IPS DF 4.7 (cell line): ENCODE measurements at regions not wholly inside any gene's neighbourhood (a gene's known extent, or its start where the extent isn't known, plus 50 kb on each side); places are given as distances from the start of the nearest gene placed in this dataset.
A peak's percentile ranks its signal among the peaks of the same experiment; 100 is the strongest.

Source experiments
- DNase-seq: peaks from one replicate; pipeline ENCODE4 v3.0.0-alpha.2; 2013; ENCODE audit warnings: low spot score; ENCODE audit errors: extremely low read depth

GRCh38 chr12:5227708-5228373 is 184.2 kb downstream of the KCNA5 start:
- no peak for DNase-seq

GRCh38 chr12:5230156-5230555 is 186.5 kb downstream of the KCNA5 start:
- no peak for DNase-seq

DNA sequence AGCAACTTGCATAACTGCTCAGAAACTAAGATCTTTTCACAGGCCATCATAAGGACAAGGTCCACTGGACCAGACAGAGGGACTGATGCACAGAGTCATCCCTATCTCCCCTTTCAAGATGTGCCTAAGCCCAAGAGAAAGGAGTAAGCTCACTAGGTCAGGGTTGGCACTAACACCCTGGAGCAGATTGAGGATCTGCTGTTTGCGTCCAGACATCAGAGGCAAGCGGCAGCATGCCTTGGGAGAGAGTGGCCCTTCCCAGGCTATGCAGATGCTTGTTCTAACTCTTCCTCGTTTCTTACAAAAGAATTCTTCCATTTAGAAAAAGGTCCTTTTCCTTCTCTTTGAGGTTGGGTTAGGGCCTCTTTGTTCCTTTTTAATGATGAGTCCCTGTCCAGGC is 187.2 kb downstream of the KCNA5 start:
- no peak for DNase-seq

GRCh38 chr12:5232291-5232690 is 188.6 kb downstream of the KCNA5 start:
- no peak for DNase-seq

DNA sequence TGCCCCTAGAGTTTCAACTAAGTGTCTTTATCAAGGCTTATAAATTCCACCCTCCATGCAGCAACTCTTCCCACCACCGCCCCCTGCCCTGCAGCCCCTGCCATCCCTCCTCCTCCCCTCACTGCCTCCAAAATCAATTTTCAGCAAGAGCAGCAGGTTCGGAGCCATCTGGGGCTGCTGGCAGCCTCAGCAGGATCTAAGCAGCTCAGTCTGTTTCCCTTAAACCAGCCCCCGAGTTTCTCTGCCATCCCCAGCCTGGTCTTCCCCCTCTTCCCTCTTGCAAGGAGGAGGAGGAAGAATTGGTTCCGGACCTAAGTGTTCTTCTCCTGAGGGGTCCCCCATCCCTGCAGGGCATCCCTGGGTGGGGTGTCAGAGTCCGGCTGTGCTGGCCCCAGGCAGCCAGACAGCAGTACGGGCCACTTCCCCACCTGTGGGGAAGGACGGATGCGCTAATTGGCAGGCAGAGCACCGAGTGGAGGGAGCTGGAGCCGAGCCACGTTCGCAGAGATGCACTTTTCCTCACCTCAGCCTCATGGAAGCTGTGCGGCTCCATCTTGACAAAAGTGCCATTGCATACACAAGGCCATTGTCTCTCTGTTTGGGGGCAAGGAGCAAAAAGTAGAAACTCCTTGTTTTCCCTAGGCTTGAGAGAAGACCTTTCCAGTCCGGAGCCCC is 189.3 kb downstream of the KCNA5 start:
- no peak for DNase-seq

DNA sequence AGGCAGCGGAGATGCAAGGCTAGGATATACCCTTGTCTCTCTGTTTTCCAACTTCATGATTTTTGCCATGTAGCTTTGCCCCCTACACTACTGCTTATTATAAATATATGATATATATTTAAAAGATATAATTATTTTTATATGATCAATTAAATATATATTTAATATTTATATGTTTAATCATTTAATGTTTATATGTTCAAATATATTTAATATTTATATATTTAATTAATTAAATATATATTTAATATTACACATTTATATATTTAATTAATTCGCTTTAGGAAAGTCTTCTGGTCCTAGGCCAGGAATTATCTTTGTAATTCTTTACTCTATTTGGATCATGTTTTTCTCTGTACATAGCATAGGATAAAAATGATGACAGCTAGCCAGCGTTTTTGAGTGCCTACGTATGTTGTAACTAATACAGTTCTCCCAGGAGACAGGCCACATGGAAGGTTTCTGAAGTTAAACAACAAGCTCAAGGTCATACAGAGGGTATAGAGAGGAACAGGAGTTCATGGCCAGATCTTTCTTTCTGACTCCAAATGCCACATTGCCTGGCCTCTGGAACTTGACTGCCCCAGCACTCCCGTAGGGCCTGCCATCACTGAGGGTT is 192.5 kb downstream of the KCNA5 start:
- DNase-seq = no peak

GRCh38 chr12:5242440-5242839 is 189.5 kb upstream of the NTF3 start:
- DNase-seq = no peak

- DNase-seq = no peak
Measured at GRCh38 chr12:5243014-5243413, 188.9 kb upstream of the NTF3 start.

GRCh38 chr12:5244513-5244972 is 187.4 kb upstream of the NTF3 start:
- no peak for DNase-seq

- peak; percentile 69 for DNase-seq
Measured at GRCh38 chr12:5246196-5246595, 185.7 kb upstream of the NTF3 start.

DNA sequence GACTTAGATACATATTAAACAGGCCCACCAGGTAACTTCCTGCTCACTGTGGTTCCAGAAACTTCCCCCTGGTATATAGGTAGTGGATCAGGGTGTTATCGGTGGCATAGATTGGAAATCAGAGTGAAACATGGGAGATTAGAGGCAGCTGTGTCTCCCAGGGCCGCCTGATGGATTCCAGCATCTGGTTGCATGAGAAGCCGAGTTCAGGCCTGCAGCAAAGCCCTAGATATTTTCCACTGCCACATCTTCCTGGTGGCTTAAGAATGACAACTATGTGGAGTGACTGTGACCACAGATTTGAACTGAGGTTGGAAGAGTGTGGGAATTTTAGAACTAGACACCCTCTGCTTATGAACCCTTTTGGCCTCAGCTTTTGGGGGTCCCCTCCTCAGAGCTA is 184.8 kb upstream of the NTF3 start:
- DNase-seq = no peak

DNA sequence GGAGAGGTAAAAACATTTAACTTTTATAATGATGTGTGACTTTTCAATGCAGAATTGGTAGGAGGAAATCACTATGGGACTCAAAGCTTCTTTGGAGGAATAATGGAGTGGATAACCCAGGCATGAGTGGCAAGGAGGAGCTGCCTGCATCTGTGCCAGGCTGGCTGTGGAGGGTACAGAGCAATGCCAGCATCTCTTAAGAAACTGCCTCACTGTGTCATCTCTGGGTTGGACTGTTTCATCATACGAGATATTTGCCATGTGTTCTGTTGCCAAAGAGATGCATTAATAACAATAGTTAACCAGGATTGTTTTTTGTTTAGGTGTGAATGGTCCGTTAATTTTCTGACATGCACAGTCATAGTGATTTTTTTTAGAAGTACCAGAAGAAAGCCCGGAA is 183.7 kb upstream of the NTF3 start:
- no peak for DNase-seq

GRCh38 chr12:5248999-5249526 is 182.8 kb upstream of the NTF3 start:
- DNase-seq = no peak

DNA sequence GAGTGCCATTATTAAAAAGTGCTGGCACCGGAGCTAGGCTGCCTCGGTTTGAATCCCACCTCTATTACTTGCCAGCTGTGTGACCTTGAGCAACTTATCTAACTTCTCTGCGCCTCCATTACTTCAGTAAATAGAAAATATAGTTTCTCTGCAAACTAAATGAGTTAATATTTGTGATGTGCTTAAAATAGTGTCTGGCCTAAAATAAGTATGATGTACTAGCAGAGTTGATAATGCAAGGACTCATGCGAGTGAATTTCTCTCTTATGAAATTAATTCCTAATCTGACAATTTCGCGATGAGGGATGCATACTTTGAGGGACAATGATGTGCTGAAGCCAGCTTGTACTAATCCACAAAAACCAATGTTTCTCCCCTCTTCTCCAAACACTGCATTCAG is 180.8 kb upstream of the NTF3 start:
- no peak for DNase-seq

DNA sequence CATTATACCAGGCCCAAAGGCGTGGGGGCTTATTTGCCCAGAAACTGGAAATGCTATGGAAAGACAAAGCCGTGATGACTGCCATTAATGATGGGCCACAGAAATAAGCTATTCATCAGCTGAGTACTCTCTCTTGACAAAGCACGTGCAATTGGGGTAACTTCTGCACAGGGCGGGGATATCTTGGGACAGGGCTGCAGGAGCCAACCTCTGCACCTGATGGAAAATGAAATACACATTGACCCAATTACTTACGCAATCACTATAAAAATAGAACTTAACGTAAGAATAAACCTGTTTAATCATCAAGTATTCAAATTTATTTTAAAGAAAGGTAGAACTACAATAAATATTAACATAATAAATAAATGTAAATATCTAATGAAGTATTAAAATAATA is 180.1 kb upstream of the NTF3 start:
- DNase-seq = no peak

GRCh38 chr12:5254703-5255102 is 177.2 kb upstream of the NTF3 start:
- no peak for DNase-seq

DNA sequence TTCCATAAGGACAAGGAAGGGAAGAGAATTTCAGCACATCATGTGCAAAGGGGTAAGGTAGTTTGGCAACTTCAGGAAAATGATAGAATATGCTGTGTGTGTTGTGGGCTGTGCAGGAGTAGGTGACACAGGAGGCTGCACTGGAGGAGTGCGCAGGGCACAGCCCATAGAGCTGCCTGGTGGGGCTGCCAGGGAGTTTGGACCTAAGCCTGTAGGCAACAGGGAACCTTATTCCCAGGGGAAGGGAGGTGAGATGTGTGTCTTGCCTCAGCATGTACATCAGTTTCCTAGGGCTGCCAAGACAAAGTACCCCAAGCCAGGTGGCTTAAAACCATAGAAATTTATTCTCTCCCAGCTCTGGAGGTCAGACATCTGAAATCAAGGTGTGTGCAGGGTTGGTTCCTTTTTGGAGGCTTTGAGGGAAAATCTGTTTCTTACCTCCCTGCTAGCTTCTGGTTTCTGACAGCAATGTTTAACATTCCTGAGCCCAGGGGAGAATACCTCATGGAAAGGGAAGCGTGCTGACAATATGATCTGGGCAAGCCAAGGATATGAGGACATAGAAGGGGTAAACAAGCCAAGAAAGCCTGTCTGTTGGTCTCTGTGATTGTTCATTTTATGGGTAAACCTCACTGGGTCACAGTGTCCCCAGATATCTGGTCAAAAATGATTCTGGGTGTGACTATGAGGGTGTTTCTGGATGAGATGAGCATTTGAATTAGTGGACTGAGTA is 174.0 kb upstream of the NTF3 start:
- DNase-seq = no peak

- DNase-seq = no peak
Measured at GRCh38 chr12:5258498-5258897, 173.4 kb upstream of the NTF3 start.

DNA sequence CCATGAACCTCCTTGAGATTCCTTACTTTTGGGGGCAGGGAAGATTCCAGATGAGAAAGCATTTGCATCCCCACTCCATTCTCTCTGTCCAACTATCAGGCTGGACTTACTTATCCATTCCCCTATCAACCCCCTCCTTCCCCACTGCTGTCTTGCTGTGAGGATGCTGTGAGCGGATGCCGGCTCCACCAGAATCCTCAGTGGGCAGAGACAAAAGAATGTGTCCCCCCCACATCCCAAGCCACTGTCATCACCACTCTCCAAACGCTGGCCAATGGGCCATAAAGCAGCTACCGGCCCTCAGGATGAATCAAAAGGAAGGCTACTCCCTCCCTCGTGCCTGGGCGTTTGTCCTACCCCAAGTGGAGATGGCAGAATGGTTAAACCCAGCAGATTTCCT is 173.0 kb upstream of the NTF3 start:
- no peak for DNase-seq

DNA sequence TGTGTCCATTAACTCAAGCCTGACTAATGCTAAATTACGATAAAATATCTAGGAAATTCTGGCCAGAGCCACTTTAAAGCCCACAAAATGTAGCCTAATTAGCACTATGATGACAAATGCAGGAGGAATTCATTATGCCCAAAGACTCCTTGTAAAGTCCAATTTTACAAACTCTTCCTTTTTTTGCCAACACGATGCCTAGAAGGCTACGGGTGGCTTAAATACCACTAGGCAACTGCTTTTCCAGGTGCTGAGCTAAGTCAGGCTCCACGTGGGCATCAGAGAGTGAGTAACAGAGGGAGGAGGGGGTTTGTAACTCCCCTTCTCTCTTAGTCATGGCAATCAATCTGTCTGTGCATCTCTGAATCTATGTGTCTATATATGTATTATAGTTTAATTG is 172.4 kb upstream of the NTF3 start:
- no peak for DNase-seq

DNA sequence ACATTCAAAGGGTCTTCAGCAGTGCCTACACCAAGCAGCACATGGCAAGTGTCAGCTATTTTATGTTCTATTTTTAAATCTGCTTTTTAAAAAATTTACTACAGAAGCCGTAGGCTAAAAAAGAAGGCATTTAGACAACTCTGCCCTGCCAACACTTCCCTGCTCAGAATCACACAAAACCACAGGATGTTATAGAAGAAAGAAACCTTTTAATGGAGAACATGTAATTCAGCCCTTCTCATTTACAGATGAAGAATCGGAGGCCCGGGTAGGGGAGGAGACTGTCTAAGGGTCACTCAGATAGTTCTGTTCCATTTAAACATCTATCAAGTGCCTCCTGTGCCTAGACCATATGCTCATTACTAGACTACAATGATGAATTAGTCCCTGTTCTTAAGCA is 171.8 kb upstream of the NTF3 start:
- DNase-seq = no peak

DNA sequence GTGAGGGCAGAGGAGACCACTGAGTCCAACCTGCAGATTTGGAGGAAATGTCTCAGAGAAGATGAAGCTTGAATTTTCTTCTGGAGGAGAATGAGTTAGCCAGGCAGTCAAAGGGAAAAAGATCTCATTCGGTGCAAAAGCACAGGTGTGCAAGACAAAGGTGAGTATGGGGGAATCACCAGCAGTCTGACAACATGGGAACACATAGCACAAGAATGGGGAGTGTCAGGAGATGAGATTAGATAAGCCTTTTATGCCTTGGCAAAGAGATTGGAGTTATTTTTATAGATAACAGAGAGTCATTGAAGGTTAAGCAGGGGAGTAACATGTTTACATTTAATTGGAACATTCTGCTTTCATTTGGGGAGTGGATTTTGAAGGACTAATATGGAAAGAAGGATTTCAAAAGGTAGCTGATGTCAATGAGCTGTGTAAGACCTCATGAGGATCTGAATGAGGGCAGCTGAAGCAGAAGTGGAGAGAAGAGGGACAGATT is 171.3 kb upstream of the NTF3 start:
- no peak for DNase-seq
